Naive B cell (primary cell): ENCODE measurements at regions not wholly inside any gene's neighbourhood (a gene's known extent, or its start where the extent isn't known, plus 50 kb on each side); places are given as distances from the start of the nearest gene placed in this dataset.

Experiments
- ATAC-seq, 2 donors: fragments of 150-1000 bp; cut with Tn5 transposase; 2 replicates each; pipeline ENCODE4 v1.10.0; 2021; ENCODE audit warnings: low read depth in 2 of 2, mild to moderate bottlenecking in 2 of 2, moderate library complexity in 2 of 2
- DNase-seq: peaks from one replicate; pipeline ENCODE4 v3.0.0; 2022
- H3K27ac Mint-ChIP-seq, 6 donors: one replicate each; pipeline ENCODE4 v1.8.0; 2020 to 2022; ENCODE audit warnings: mild to moderate bottlenecking in 6 of 6, mixed read lengths in 6 of 6, moderate library complexity in 5 of 6, inconsistent platforms in 2 of 6
- H3K27me3 Mint-ChIP-seq, 3 donors: one replicate each; pipeline ENCODE4 v1.8.0; 2021 to 2022; ENCODE audit warnings: mixed read lengths in 3 of 3, mild to moderate bottlenecking in 1 of 3
- H3K36me3 Mint-ChIP-seq, 2 donors: one replicate each; pipeline ENCODE4 v1.8.0; 2020 to 2022; ENCODE audit warnings: mixed read lengths in 2 of 2, inconsistent platforms in 1 of 2, mild to moderate bottlenecking in 1 of 2
- H3K4me1 Mint-ChIP-seq, 3 donors: one replicate each; pipeline ENCODE4 v1.8.0; 2020 to 2022; ENCODE audit warnings: mixed read lengths in 3 of 3, inconsistent platforms in 1 of 3, mild to moderate bottlenecking in 1 of 3, moderate library complexity in 1 of 3
- H3K4me3 Mint-ChIP-seq, 8 donors: one replicate each; pipeline ENCODE4 v1.8.0; 2020 to 2022; ENCODE audit warnings: mild to moderate bottlenecking in 8 of 8, mixed read lengths in 8 of 8, moderate library complexity in 8 of 8, inconsistent platforms in 2 of 8
- H3K9me3 Mint-ChIP-seq, 7 donors: one replicate each; pipeline ENCODE4 v1.8.0; 2020 to 2022; ENCODE audit warnings: mixed read lengths in 7 of 7, mild to moderate bottlenecking in 5 of 7, inconsistent platforms in 2 of 7, moderate library complexity in 1 of 7

DNA sequence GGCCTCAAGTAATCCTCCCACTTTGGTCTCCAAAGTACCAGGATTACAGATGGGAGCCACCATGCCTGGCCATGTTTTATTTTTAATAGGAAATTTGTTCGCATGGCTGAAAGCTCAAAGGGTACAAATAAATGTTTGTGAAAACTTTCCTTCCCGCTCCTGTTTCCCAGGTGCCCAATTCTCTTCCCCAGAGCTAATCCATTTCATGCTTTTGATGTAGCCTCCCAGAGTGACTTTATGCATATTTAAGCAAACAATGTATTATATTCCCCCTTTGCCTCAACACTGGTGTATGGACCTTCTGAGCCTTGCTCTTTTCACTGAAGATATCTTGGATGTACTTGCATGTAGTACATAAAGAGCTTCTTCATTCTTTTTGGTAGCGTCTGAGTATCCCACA, 52.5 kb upstream of the ITSN2 start:
- Mint-ChIP-seq H3K4me1 (no peaks in the 10 kb centered on the region), H3K9me3 (no peaks in the 10 kb centered on the region), H3K36me3 (no peaks in the 10 kb centered on the region), H3K27me3 (peaks cover 9 to 12% (median 10%) of the 10 kb centered on the region in 3 donors), H3K27ac (no peak overlapping the region), H3K4me3 (no peak overlapping the region)
- ATAC-seq (no peak), DNase-seq (no peak)

DNA sequence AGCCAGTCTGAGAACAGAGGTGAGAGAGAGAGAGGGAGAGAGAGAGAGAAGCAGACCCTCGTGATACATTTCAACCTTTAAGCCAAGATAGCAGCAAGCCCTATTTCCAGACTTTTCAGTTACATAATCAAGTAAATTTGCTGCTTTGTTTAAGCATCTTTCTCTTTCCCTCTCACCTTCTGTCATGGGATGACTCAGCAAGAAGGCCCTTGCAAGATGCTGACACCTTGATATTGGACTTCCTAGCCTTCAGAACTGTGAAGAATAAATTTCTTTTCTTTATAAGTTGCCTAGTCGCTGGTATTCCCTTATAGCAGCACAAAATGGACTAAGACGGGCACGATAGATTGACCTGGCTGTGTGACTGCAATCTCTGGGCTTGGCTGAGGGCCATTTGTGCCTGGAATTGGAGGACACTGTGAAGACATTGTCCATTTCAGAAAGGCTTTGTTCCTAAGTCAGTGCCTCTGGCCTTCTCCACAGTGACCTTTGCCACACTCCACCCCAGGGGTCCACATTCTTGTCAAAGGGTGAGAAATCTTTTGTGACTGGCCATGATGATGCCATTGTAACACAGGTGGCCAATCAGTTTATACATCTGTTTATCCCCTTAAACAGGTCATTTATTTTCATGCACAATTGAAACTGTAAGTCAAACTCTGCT, 51.3 kb upstream of the ITSN2 start:
- H3K27me3 Mint-ChIP-seq, result peaks cover 15 to 18% (median 17%) of the 10 kb centered on the region in 3 donors
- H3K27ac Mint-ChIP-seq, result no peak overlapping the region
- no peaks in the 10 kb centered on the region for H3K36me3 Mint-ChIP-seq
- no peak overlapping the region for H3K4me3 Mint-ChIP-seq
- no peaks in the 10 kb centered on the region for H3K9me3 Mint-ChIP-seq
- no peak for ATAC-seq
- H3K4me1 Mint-ChIP-seq, result no peaks in the 10 kb centered on the region
- DNase-seq, result no peak

DNA sequence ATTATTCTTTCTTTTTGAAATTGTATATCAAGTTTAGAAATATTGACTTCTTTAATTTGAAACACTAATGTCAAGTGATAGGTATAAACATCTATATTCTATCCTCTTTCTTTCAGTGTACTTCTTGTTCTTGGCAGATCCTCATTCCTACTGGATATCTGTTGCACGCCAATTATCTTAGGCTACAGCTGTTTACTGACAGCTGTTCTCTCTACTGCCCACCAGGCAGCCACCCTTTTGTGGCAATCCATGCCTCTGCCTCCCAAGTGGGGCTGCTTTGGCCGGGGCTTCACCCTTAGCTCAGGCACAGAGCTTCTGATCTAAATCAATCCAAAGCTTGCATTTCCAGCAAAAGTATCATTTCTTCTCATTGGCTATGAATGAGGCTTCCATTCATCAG, 50.6 kb upstream of the ITSN2 start:
- H3K27me3 Mint-ChIP-seq, result peaks cover 15 to 18% (median 17%) of the 10 kb centered on the region in 3 donors
- ATAC-seq (no peak), DNase-seq (no peak)
- no peak overlapping the region for H3K27ac Mint-ChIP-seq
- H3K4me1 Mint-ChIP-seq, result no peaks in the 10 kb centered on the region
- no peaks in the 10 kb centered on the region for H3K36me3 Mint-ChIP-seq
- no peak overlapping the region for H3K4me3 Mint-ChIP-seq
- H3K9me3 Mint-ChIP-seq, result no peaks in the 10 kb centered on the region

DNA sequence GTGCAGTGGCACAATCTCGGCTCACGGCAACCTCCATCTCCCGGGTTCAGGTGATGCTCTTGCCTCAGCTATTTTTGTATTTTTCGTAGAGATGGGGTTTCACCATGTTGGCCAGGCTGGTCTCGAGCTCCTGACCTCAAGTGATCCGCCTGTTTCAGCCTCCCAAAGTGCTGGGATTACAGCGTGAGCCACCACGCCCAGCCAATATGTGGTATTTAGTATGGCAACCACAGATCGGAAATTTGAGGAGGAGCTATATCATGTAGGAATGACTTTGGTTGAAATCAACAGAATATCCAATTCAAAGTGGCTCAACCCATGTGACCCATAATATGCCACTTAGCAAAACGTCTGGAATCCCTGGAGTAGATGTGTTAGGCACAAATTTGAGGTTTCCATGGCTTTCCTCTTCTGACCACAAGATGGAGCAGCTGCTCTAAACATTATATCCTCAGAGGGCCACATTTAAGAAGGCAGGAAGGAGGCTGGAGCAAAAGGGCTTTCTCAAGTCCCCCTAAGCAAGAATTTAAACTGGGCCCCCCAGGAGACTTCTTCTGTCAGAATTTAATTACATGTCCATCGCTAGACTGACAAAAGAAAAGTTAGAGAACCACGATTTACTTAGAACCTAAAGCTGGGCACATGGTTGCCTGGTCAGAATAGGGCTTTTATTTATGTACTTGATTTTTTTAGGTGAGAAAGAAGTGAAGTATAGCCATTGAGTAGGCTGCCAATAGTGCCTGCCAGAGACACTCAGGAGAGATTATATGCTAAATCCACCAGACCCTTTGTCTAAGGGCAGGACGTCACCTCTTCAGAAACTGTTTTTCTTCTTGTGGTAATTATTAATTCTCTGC, 49.6 kb upstream of the ITSN2 start:
- H3K27ac Mint-ChIP-seq, result no peak overlapping the region

More for the DNA sequence above, 49.6 kb upstream of the ITSN2 start:
- Mint-ChIP-seq H3K36me3 (no peaks in the 10 kb centered on the region), H3K4me3 (peak overlapping the region in 1 of 8 donors; percentile 56), H3K4me1 (no peaks in the 10 kb centered on the region), H3K9me3 (no peaks in the 10 kb centered on the region), H3K27me3 (peaks cover 15 to 18% (median 17%) of the 10 kb centered on the region in 3 donors)
- ATAC-seq (peak; percentile 51 to 76), DNase-seq (peak; percentile 48)
